ENCODE measurements at regions not wholly inside any gene's neighbourhood (a gene's known extent, or its start where the extent isn't known, plus 50 kb on each side); places are given as distances from the start of the nearest gene placed in this dataset.

DNA sequence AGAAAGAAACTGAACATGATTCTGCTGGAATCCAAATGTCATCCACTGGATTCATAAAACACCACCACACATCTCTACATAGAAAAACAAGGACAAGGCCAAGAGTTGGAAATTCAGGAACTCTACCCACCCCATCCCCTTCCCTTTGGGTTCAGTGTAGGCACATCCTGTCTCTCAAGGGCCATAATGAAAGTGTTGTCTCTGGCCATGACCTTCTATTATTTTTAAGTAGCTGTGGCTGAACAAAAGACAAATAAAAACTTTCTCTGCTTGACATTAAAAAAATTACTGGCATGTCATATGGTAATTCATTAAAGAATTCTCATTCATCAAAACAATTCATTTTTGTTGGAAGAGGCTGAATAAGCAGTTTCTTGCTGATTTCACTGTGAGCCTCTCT lies 54.9 kb upstream of the ZBTB18 start:
- no peak overlapping the region for H3K27ac ChIP-seq
- no peak for DNase-seq

DNA sequence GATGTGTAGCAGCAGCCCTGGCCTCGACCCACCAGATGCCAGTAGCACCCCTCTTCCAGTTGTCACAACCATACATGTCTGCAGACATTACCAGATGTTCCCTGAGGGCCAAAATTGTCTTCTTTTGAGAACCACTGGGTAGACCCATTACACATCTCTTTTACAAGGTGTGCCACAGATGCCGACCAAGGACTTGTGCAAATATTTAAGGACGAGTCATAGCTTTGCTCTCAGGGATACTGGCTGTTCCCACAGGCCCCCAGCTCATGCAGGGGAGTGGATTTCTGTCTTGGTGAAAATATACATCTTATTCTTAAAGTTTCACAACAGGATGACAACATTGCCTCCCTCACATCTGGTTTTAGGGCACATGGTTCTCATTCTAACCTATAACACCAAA lies 59.4 kb upstream of the ZBTB18 start:
- Histone ChIP-seq H3K9me3 (peaks cover 0 to 3% (median 0%) of the 10 kb centered on the region in 3 donors), H3K27ac (no peak overlapping the region), H3K36me3 (no peaks in the 10 kb centered on the region), H3K4me1 (no peaks in the 10 kb centered on the region), H3K27me3 (no peaks in the 10 kb centered on the region), H3K4me3 (no peak overlapping the region)
- TF ChIP-seq, protein P1, sequence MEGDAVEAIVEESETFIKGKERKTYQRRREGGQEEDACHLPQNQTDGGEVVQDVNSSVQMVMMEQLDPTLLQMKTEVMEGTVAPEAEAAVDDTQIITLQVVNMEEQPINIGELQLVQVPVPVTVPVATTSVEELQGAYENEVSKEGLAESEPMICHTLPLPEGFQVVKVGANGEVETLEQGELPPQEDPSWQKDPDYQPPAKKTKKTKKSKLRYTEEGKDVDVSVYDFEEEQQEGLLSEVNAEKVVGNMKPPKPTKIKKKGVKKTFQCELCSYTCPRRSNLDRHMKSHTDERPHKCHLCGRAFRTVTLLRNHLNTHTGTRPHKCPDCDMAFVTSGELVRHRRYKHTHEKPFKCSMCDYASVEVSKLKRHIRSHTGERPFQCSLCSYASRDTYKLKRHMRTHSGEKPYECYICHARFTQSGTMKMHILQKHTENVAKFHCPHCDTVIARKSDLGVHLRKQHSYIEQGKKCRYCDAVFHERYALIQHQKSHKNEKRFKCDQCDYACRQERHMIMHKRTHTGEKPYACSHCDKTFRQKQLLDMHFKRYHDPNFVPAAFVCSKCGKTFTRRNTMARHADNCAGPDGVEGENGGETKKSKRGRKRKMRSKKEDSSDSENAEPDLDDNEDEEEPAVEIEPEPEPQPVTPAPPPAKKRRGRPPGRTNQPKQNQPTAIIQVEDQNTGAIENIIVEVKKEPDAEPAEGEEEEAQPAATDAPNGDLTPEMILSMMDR (IDR thresholded peaks at IDR 0.05), result no peak
- intact Hi-C loops (cut with DNase I; ENCODE audit: low total_unique reads), result no loop called here
- DNase-seq, result no peak

More for the DNA sequence above, 54.9 kb upstream of the ZBTB18 start:
- intact Hi-C loops (cut with DNase I; ENCODE audit: low total_unique reads), result no loop called here
- no peaks in the 10 kb centered on the region for H3K36me3 ChIP-seq
- peaks cover 0 to 4% of the 10 kb centered on the region in 2 donors for H3K27me3 ChIP-seq
- H3K9me3 ChIP-seq, result no peaks in the 10 kb centered on the region
- TF ChIP-seq, protein P1 (IDR thresholded peaks at IDR 0.05), result no peak
- no peak overlapping the region for H3K4me3 ChIP-seq
- no peaks in the 10 kb centered on the region for H3K4me1 ChIP-seq

DNA sequence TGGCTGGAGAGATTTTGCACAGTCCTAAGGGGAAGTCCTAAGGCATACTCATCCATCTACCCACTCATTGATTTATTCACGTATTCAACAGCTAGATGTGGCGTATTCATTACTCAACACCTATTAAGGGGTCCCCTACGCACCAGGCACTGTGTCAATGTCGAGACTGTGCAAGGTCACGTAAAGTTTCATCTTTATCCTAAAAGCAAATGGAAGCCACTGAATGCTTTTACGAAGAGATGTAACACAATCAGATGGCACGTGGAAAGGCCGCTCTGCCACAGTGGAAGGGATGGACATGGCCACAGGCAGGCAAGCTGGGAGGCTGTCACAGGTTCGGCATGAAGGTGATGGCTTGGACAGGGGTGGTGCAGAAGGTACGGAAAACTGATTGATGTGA lies 66.3 kb upstream of the ZBTB18 start:
- no peaks in the 10 kb centered on the region for H3K36me3 ChIP-seq
- TF ChIP-seq, protein P1 (IDR thresholded peaks at IDR 0.05), result no peak
- intact Hi-C loops (cut with DNase I; ENCODE audit: low total_unique reads), result no loop called here
- H3K9me3 ChIP-seq, result no peaks in the 10 kb centered on the region
- no peak overlapping the region for H3K27ac ChIP-seq
- H3K4me3 ChIP-seq, result no peak overlapping the region
- no peak for DNase-seq
- no peaks in the 10 kb centered on the region for H3K4me1 ChIP-seq
- H3K27me3 ChIP-seq, result no peaks in the 10 kb centered on the region

DNA sequence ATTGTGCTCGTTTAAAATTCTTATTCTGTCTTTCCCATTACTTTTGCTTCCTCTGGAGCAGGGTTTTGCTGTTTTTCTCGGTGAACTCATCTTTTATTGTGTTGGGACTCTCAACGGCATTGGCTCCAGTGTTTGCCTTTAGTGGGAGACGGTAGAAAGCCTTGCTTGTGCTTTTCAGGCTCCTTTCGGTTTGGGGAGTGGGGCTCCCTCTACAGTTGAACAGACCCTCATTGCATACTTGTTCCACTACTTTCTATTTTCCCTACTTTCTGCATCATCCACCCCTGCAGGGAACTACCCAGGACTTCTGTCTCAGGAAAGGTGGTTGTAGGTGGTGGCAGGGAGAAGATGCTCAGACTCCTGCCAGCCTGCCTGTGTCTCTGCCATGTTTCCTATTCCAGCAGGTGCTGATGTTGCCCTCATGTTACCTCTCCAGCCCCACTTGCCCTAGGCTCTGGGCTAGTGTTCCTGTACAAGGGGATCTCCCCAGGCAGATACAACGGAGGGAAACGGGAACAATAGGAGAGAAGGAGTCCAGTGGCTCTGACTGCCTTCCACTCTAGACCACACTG lies 68.5 kb upstream of the ZBTB18 start:
- no peak overlapping the region for H3K27ac ChIP-seq
- no peaks in the 10 kb centered on the region for H3K9me3 ChIP-seq
- intact Hi-C loops (cut with DNase I; ENCODE audit: low total_unique reads), result no loop called here
- no peaks in the 10 kb centered on the region for H3K36me3 ChIP-seq
- DNase-seq, result no peak
- no peak overlapping the region for H3K4me3 ChIP-seq
- no peaks in the 10 kb centered on the region for H3K4me1 ChIP-seq
- TF ChIP-seq, protein P1 (IDR thresholded peaks at IDR 0.05), result no peak
- H3K27me3 ChIP-seq, result no peaks in the 10 kb centered on the region

DNA sequence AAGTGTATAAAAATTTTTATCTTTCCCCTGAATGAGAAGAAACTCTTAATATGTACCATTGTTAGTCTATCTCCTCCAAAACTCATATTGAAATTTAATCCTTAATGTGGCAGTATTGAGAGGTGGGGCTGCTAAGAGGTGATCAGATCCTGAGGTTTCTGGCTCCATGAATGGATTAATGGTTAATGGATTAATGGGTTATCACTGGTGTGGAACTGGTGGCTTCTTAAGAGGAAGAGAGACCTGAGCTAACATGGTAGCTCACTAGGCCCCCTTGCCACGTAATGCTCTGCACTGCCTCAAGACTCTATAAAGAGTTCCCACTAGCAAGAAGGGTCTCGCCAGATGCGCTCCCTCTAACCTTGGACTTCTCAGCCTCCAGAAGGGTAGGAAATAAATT lies 70.6 kb upstream of the ZBTB18 start:
- no peak for DNase-seq
- Histone ChIP-seq H3K36me3 (no peaks in the 10 kb centered on the region), H3K27me3 (no peaks in the 10 kb centered on the region), H3K9me3 (no peaks in the 10 kb centered on the region), H3K4me3 (no peak overlapping the region), H3K27ac (no peak overlapping the region), H3K4me1 (peaks cover 0 to 4% (median 0%) of the 10 kb centered on the region in 4 donors)
- TF ChIP-seq, protein P1 (IDR thresholded peaks at IDR 0.05), result no peak
- intact Hi-C loops (cut with DNase I; ENCODE audit: low total_unique reads), result no loop called here

DNA sequence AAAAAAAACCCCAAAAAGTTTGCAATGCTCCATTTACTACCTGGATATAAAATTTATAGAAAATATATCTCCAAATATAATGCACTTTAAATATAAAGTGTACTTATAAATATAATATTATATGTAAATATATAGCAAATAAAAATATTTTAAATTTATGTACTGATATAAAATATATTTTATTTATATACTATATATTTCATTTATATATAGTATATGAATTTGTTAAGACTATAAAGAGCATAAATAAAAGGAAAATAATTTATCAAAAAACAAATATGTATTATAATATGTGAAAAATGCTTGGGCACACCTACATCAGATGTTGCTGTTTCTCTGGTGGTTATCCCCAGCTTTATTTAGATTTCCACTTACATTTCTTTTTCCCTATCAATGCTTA lies 71.0 kb upstream of the ZBTB18 start:
- Histone ChIP-seq H3K36me3 (no peaks in the 10 kb centered on the region), H3K27me3 (no peaks in the 10 kb centered on the region), H3K27ac (no peak overlapping the region), H3K4me3 (no peak overlapping the region), H3K4me1 (peaks cover 0 to 4% (median 0%) of the 10 kb centered on the region in 4 donors), H3K9me3 (no peaks in the 10 kb centered on the region)
- intact Hi-C loops (cut with DNase I; ENCODE audit: low total_unique reads), result no loop called here
- DNase-seq, result no peak
- TF ChIP-seq, protein P1 (IDR thresholded peaks at IDR 0.05), result no peak

Measured in tibial artery (tissue), 4 donors.